ENCODE measurements at regions not wholly inside any gene's neighbourhood (a gene's known extent, or its start where the extent isn't known, plus 50 kb on each side); places are given as distances from the start of the nearest gene placed in this dataset.

DNA sequence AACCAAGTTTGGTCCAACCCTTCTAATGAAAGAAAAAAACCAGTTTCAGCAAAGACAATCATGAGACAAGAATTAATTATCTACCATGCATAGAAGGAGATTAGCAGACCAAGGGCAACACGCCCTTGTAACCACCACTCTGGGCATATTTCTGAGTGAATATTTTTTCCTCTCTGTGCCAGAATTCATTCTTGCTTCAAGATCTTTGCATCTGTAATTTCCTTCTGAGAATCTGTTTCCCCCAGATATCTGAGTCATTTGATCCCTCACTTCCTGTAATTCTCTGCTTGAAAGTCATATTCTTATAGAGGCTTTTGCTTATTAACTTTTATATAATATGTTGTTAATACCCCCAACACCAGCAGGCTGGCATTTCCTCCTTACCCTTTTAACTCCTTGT lies 243.7 kb downstream of the SLC16A7 start:
- H3K4me3 ChIP-seq (ENCODE audit: low read length) = no peak overlapping the region
- H3K36me3 ChIP-seq (ENCODE audit: insufficient read depth, low read length) = no peaks in the 10 kb centered on the region
- no peak overlapping the region for H3K9ac ChIP-seq (ENCODE audit: low read depth, low read length)
- no peaks in the 10 kb centered on the region for H3K9me3 ChIP-seq (replicated peaks; ENCODE audit: low read length)
- H3K4me1 ChIP-seq (ENCODE audit: control insufficient read depth, insufficient read depth, low read length) = no peaks in the 10 kb centered on the region
- no peaks in the 10 kb centered on the region for H3K27me3 ChIP-seq (ENCODE audit: control insufficient read depth, insufficient read depth, low read length)
- H3K4me2 ChIP-seq (ENCODE audit: low read length) = no peak overlapping the region

DNA sequence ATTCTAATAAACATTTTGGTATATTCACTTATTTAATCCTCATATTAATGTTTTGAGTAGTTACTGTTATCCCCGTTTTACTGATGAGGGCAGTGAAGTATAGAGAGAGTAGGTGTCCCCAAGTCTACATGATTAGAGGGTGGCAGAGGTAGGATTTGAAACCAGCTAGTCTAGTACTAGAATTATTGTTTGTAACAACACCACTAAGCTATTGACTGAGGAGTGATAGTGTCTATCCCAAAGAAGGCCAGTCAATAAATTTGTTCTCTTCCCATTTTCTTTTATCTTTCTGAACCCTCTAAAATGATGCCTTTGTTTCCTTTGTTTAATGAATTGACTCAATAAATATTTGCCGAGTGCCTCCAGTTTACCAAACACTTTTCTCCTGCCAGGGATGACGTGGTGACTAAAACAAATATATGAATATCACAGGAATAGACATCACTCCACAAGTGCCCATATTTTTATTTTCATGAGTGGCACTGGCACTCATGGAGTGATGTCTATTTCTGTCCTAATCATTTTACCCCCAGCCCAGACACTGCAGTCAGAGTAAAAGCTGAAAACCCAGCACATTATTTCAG lies 247.5 kb downstream of the SLC16A7 start:
- Histone ChIP-seq H3K9me3 (replicated peaks; ENCODE audit: low read length) (no peaks in the 10 kb centered on the region), H3K27me3 (ENCODE audit: control insufficient read depth, insufficient read depth, low read length) (no peaks in the 10 kb centered on the region), H3K9ac (ENCODE audit: low read depth, low read length) (no peak overlapping the region), H3K4me2 (ENCODE audit: low read length) (no peak overlapping the region), H3K4me3 (ENCODE audit: low read length) (no peak overlapping the region), H3K4me1 (ENCODE audit: control insufficient read depth, insufficient read depth, low read length) (no peaks in the 10 kb centered on the region), H3K36me3 (ENCODE audit: insufficient read depth, low read length) (no peaks in the 10 kb centered on the region)

- Histone ChIP-seq H3K9me3 (replicated peaks; ENCODE audit: low read length) (no peaks in the 10 kb centered on the region), H3K36me3 (ENCODE audit: insufficient read depth, low read length) (no peaks in the 10 kb centered on the region), H3K4me3 (ENCODE audit: low read length) (no peak overlapping the region)
Measured at GRCh38 chr12:59844750-59845149, 248.9 kb downstream of the SLC16A7 start.

GRCh38 chr12:59845293-59845692 lies 249.5 kb downstream of the SLC16A7 start:
- H3K27me3 ChIP-seq (ENCODE audit: control insufficient read depth, insufficient read depth, low read length) = no peaks in the 10 kb centered on the region
- no peaks in the 10 kb centered on the region for H3K9me3 ChIP-seq (replicated peaks; ENCODE audit: low read length)
- H3K9ac ChIP-seq (ENCODE audit: low read depth, low read length) = no peak overlapping the region
- H3K4me3 ChIP-seq (ENCODE audit: low read length) = no peak overlapping the region
- H3K36me3 ChIP-seq (ENCODE audit: insufficient read depth, low read length) = no peaks in the 10 kb centered on the region
- no peaks in the 10 kb centered on the region for H3K4me1 ChIP-seq (ENCODE audit: control insufficient read depth, insufficient read depth, low read length)
- H3K4me2 ChIP-seq (ENCODE audit: low read length) = no peak overlapping the region

More at GRCh38 chr12:59844750-59845149, 248.9 kb downstream of the SLC16A7 start:
- Histone ChIP-seq H3K4me1 (ENCODE audit: control insufficient read depth, insufficient read depth, low read length) (no peaks in the 10 kb centered on the region), H3K27me3 (ENCODE audit: control insufficient read depth, insufficient read depth, low read length) (no peaks in the 10 kb centered on the region), H3K4me2 (ENCODE audit: low read length) (no peak overlapping the region), H3K9ac (ENCODE audit: low read depth, low read length) (no peak overlapping the region)

DNA sequence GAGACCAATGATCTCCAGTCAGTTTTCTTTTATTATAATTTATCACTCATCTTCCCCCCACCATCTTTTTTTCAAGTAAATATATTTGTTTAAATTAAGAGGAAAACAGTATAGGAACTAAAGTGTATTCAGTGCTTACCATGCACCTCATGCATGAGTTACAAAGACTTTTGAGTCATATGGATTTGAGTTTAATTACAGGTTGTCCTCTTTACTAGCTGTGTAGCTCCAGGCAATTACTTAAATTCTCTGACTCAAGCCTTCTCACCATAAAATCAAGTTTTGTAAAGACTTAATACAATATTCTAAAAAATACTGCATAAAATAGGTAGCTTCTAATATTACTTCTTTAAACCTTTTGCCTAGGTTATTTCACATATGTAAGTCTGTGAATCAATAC lies 251.3 kb downstream of the SLC16A7 start:
- Histone ChIP-seq H3K9me3 (replicated peaks; ENCODE audit: low read length) (no peaks in the 10 kb centered on the region), H3K4me2 (ENCODE audit: low read length) (no peak overlapping the region), H3K4me3 (ENCODE audit: low read length) (no peak overlapping the region), H3K27me3 (ENCODE audit: control insufficient read depth, insufficient read depth, low read length) (no peaks in the 10 kb centered on the region), H3K4me1 (ENCODE audit: control insufficient read depth, insufficient read depth, low read length) (no peaks in the 10 kb centered on the region), H3K36me3 (ENCODE audit: insufficient read depth, low read length) (no peaks in the 10 kb centered on the region), H3K9ac (ENCODE audit: low read depth, low read length) (no peak overlapping the region)

- H3K27me3 ChIP-seq (ENCODE audit: control insufficient read depth, insufficient read depth, low read length) = no peaks in the 10 kb centered on the region
- no peaks in the 10 kb centered on the region for H3K9me3 ChIP-seq (replicated peaks; ENCODE audit: low read length)
- H3K9ac ChIP-seq (ENCODE audit: low read depth, low read length) = no peak overlapping the region
- H3K4me3 ChIP-seq (ENCODE audit: low read length) = no peak overlapping the region
- H3K36me3 ChIP-seq (ENCODE audit: insufficient read depth, low read length) = no peaks in the 10 kb centered on the region
- no peak overlapping the region for H3K4me2 ChIP-seq (ENCODE audit: low read length)
- no peaks in the 10 kb centered on the region for H3K4me1 ChIP-seq (ENCODE audit: control insufficient read depth, insufficient read depth, low read length)
Measured at GRCh38 chr12:59850268-59850667, 254.4 kb downstream of the SLC16A7 start.

DNA sequence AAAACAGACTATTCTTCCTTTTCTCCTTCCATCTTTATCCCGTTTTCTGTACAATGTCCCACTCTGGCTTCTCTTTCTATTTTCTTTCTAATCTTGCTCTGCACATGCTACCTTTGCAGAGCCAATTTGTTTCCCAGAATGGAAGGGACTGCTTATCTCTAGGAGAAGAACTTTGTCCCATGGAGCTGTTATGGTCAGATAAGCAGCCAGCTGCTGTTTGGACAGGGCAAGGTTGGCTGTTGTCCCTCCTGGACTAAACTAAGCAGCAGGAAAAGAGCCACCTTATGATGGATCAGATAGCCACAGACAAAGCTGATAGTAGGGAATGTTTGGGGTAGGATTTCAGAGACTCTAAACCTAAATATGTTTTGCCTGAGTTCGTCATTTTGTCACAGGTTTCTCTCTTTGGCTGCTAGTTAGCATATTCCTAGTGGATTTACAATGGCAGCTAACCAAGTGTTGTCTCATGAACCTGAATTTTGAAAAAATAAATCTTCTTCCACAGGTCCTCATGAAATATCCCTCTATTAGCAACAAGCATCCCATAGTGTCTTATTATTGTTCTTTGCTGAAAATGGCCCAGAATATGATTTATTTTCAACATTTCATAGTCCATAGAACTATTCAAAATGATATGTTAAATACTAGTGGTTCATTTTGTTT lies 262.8 kb downstream of the SLC16A7 start:
- Histone ChIP-seq H3K9me3 (replicated peaks; ENCODE audit: low read length) (no peaks in the 10 kb centered on the region), H3K9ac (ENCODE audit: low read depth, low read length) (no peak overlapping the region), H3K27me3 (ENCODE audit: control insufficient read depth, insufficient read depth, low read length) (no peaks in the 10 kb centered on the region), H3K4me1 (ENCODE audit: control insufficient read depth, insufficient read depth, low read length) (no peaks in the 10 kb centered on the region), H3K4me2 (ENCODE audit: low read length) (no peak overlapping the region), H3K4me3 (ENCODE audit: low read length) (no peak overlapping the region), H3K36me3 (ENCODE audit: insufficient read depth, low read length) (no peaks in the 10 kb centered on the region)

GRCh38 chr12:59859171-59859510 lies 263.3 kb downstream of the SLC16A7 start:
- H3K36me3 ChIP-seq (ENCODE audit: insufficient read depth, low read length) = no peaks in the 10 kb centered on the region
- no peak overlapping the region for H3K9ac ChIP-seq (ENCODE audit: low read depth, low read length)
- no peaks in the 10 kb centered on the region for H3K9me3 ChIP-seq (replicated peaks; ENCODE audit: low read length)
- H3K4me3 ChIP-seq (ENCODE audit: low read length) = no peak overlapping the region
- H3K4me2 ChIP-seq (ENCODE audit: low read length) = no peak overlapping the region
- H3K4me1 ChIP-seq (ENCODE audit: control insufficient read depth, insufficient read depth, low read length) = no peaks in the 10 kb centered on the region
- H3K27me3 ChIP-seq (ENCODE audit: control insufficient read depth, insufficient read depth, low read length) = no peaks in the 10 kb centered on the region

DNA sequence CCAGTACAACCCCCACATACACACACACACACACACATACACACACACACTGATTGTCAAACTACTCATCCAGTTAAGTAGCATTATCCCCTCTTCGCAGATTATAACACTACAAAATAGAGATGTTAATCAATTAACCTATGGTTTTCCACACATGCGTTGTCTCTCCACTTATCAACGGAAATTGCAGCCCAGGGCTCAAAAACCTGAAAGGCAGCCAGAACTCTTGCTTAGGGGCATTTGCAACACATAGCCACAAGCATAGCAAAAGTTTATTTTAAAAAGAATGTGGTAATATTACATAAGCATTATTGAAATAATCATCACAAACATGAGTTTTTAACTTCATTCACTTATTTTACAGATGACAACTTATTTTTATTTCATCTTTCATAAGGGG lies 265.8 kb downstream of the SLC16A7 start:
- H3K27me3 ChIP-seq (ENCODE audit: control insufficient read depth, insufficient read depth, low read length) = no peaks in the 10 kb centered on the region
- no peak overlapping the region for H3K9ac ChIP-seq (ENCODE audit: low read depth, low read length)
- H3K4me1 ChIP-seq (ENCODE audit: control insufficient read depth, insufficient read depth, low read length) = no peaks in the 10 kb centered on the region
- H3K4me3 ChIP-seq (ENCODE audit: low read length) = no peak overlapping the region
- H3K4me2 ChIP-seq (ENCODE audit: low read length) = no peak overlapping the region
- no peaks in the 10 kb centered on the region for H3K36me3 ChIP-seq (ENCODE audit: insufficient read depth, low read length)
- no peaks in the 10 kb centered on the region for H3K9me3 ChIP-seq (replicated peaks; ENCODE audit: low read length)

GRCh38 chr12:59867055-59867454 lies 271.2 kb downstream of the SLC16A7 start:
- Histone ChIP-seq H3K36me3 (ENCODE audit: insufficient read depth, low read length) (no peaks in the 10 kb centered on the region), H3K4me2 (ENCODE audit: low read length) (no peak overlapping the region), H3K27me3 (ENCODE audit: control insufficient read depth, insufficient read depth, low read length) (no peaks in the 10 kb centered on the region)

GRCh38 chr12:59867689-59868088 lies 271.9 kb downstream of the SLC16A7 start:
- Histone ChIP-seq H3K4me2 (ENCODE audit: low read length) (no peak overlapping the region), H3K4me3 (ENCODE audit: low read length) (no peak overlapping the region), H3K9me3 (replicated peaks; ENCODE audit: low read length) (peaks cover 3% of the 10 kb centered on the region)

More at GRCh38 chr12:59867055-59867454, 271.2 kb downstream of the SLC16A7 start:
- peaks cover 3% of the 10 kb centered on the region for H3K9me3 ChIP-seq (replicated peaks; ENCODE audit: low read length)
- H3K4me3 ChIP-seq (ENCODE audit: low read length) = no peak overlapping the region
- no peak overlapping the region for H3K9ac ChIP-seq (ENCODE audit: low read depth, low read length)
- H3K4me1 ChIP-seq (ENCODE audit: control insufficient read depth, insufficient read depth, low read length) = no peaks in the 10 kb centered on the region

GRCh38 chr12:59871779-59872178 lies 275.9 kb downstream of the SLC16A7 start:
- Histone ChIP-seq H3K36me3 (ENCODE audit: insufficient read depth, low read length) (no peaks in the 10 kb centered on the region), H3K27me3 (ENCODE audit: control insufficient read depth, insufficient read depth, low read length) (no peaks in the 10 kb centered on the region), H3K9ac (ENCODE audit: low read depth, low read length) (no peak overlapping the region), H3K4me3 (ENCODE audit: low read length) (no peak overlapping the region), H3K4me1 (ENCODE audit: control insufficient read depth, insufficient read depth, low read length) (no peaks in the 10 kb centered on the region), H3K9me3 (replicated peaks; ENCODE audit: low read length) (peaks cover 3% of the 10 kb centered on the region), H3K4me2 (ENCODE audit: low read length) (no peak overlapping the region)

More at GRCh38 chr12:59867689-59868088, 271.9 kb downstream of the SLC16A7 start:
- H3K27me3 ChIP-seq (ENCODE audit: control insufficient read depth, insufficient read depth, low read length) = no peaks in the 10 kb centered on the region
- H3K4me1 ChIP-seq (ENCODE audit: control insufficient read depth, insufficient read depth, low read length) = no peaks in the 10 kb centered on the region
- no peak overlapping the region for H3K9ac ChIP-seq (ENCODE audit: low read depth, low read length)
- no peaks in the 10 kb centered on the region for H3K36me3 ChIP-seq (ENCODE audit: insufficient read depth, low read length)
